ENCODE measurements at regions not wholly inside any gene's neighbourhood (a gene's known extent, or its start where the extent isn't known, plus 50 kb on each side); places are given as distances from the start of the nearest gene placed in this dataset.

GRCh38 chr10:7027237-7027912 lies 383.5 kb downstream of the SFMBT2 start:
- TF ChIP-seq FOS (IDR thresholded peaks at IDR 0.05; ENCODE audit: borderline replicate concordance, insufficient read depth, low read length) (no peak), POLR2A (IDR thresholded peaks at IDR 0.05; ENCODE audit: low read depth, low read length) (no peak)
- Histone ChIP-seq H3K4me1 (ENCODE audit: control insufficient read depth, extremely low read depth, insufficient read depth, low read length) (no peaks in the 10 kb centered on the region), H3K27ac (ENCODE audit: insufficient read depth, low read depth, low read length) (no peak overlapping the region), H2AFZ (ENCODE audit: low read depth, low read length) (no peak overlapping the region), H3K4me2 (ENCODE audit: insufficient read depth, low read length) (no peak overlapping the region), H3K9ac (replicated peaks; ENCODE audit: extremely low read depth, insufficient read depth, low read length) (no peak overlapping the region), H3K27me3 (ENCODE audit: control insufficient read depth in 2 of 2, insufficient read depth in 2 of 2, low read length in 2 of 2) (no peaks in the 10 kb centered on the region), H3K4me3 (replicated peaks in 1 of 3; ENCODE audit: insufficient read depth in 1 of 3, low read depth in 1 of 3, low read length in 3 of 3) (no peak overlapping the region), H4K20me1 (replicated peaks; ENCODE audit: control insufficient read depth, extremely low read depth, insufficient read depth, low read length) (no peaks in the 10 kb centered on the region), H3K9me1 (replicated peaks; ENCODE audit: control insufficient read depth, extremely low read depth, insufficient read depth, low read length) (no peaks in the 10 kb centered on the region), H3K79me2 (ENCODE audit: control insufficient read depth, insufficient read depth, low read length) (no peaks in the 10 kb centered on the region), H3K9me3 (replicated peaks; ENCODE audit: control insufficient read depth, insufficient read depth, low read length) (no peaks in the 10 kb centered on the region), H3K36me3 (ENCODE audit: control insufficient read depth in 2 of 2, extremely low read depth in 1 of 2, insufficient read depth in 2 of 2, low read length in 2 of 2) (no peaks in the 10 kb centered on the region)
- FAIRE-seq = no peak
- no TSS peak for BruUV-seq (replicated peaks)
- DNase-seq (ENCODE audit: low read depth, low spot score) = no peak
- CTCF ChIA-PET = no interaction called here
- POLR2A ChIA-PET = no interaction called here
- intact Hi-C loops (cut with micrococcal nuclease) = no loop called here
- dilution Hi-C loops (cut with MboI; ENCODE audit: extremely low pct_ligation_motif_present, low sequenced_read_pairs) = no loop called here

GRCh38 chr10:7026818-7027217 lies 384.0 kb downstream of the SFMBT2 start:
- Histone ChIP-seq H3K27ac (ENCODE audit: insufficient read depth, low read depth, low read length) (no peak overlapping the region), H4K20me1 (replicated peaks; ENCODE audit: control insufficient read depth, extremely low read depth, insufficient read depth, low read length) (no peaks in the 10 kb centered on the region), H2AFZ (ENCODE audit: low read depth, low read length) (no peak overlapping the region), H3K9ac (replicated peaks; ENCODE audit: extremely low read depth, insufficient read depth, low read length) (no peak overlapping the region), H3K4me2 (ENCODE audit: insufficient read depth, low read length) (no peak overlapping the region), H3K27me3 (ENCODE audit: control insufficient read depth in 2 of 2, insufficient read depth in 2 of 2, low read length in 2 of 2) (no peaks in the 10 kb centered on the region), H3K79me2 (ENCODE audit: control insufficient read depth, insufficient read depth, low read length) (no peaks in the 10 kb centered on the region), H3K4me3 (replicated peaks in 1 of 3; ENCODE audit: insufficient read depth in 1 of 3, low read depth in 1 of 3, low read length in 3 of 3) (no peak overlapping the region), H3K4me1 (ENCODE audit: control insufficient read depth, extremely low read depth, insufficient read depth, low read length) (no peaks in the 10 kb centered on the region), H3K36me3 (ENCODE audit: control insufficient read depth in 2 of 2, extremely low read depth in 1 of 2, insufficient read depth in 2 of 2, low read length in 2 of 2) (no peaks in the 10 kb centered on the region), H3K9me3 (replicated peaks; ENCODE audit: control insufficient read depth, insufficient read depth, low read length) (no peaks in the 10 kb centered on the region), H3K9me1 (replicated peaks; ENCODE audit: control insufficient read depth, extremely low read depth, insufficient read depth, low read length) (no peaks in the 10 kb centered on the region)
- intact Hi-C loops (cut with micrococcal nuclease) = no loop called here
- BruUV-seq (replicated peaks) = no TSS peak
- POLR2A ChIA-PET = no interaction called here
- no peak for DNase-seq (ENCODE audit: low read depth, low spot score)
- dilution Hi-C loops (cut with MboI; ENCODE audit: extremely low pct_ligation_motif_present, low sequenced_read_pairs) = no loop called here
- no peak for FAIRE-seq
- CTCF ChIA-PET = interaction anchor here (0.7 kb wide), 1 partner anchor 10 kb away, joined by 3 read pairs; no protein-coding TSS in a partner anchor
- TF ChIP-seq POLR2AphosphoS5 (IDR thresholded peaks at IDR 0.05; ENCODE audit: insufficient read depth, low read depth, low read length) = no peak
- no peak for TF ChIP-seq MYC (IDR thresholded peaks at IDR 0.05; ENCODE audit: low read depth, low read length)
- TF ChIP-seq CTCF (IDR thresholded peaks at IDR 0.05; ENCODE audit: extremely low read depth in 1 of 2, insufficient read depth in 1 of 2, low read depth in 1 of 2, low read length in 2 of 2) = no peak
- TF ChIP-seq GATA2 (IDR thresholded peaks at IDR 0.05; ENCODE audit: insufficient read depth, insufficient read length, low read depth, low read length) = no peak
